ENCODE measurements at regions not wholly inside any gene's neighbourhood (a gene's known extent, or its start where the extent isn't known, plus 50 kb on each side); places are given as distances from the start of the nearest gene placed in this dataset.

- TF ChIP-seq, protein P1, sequence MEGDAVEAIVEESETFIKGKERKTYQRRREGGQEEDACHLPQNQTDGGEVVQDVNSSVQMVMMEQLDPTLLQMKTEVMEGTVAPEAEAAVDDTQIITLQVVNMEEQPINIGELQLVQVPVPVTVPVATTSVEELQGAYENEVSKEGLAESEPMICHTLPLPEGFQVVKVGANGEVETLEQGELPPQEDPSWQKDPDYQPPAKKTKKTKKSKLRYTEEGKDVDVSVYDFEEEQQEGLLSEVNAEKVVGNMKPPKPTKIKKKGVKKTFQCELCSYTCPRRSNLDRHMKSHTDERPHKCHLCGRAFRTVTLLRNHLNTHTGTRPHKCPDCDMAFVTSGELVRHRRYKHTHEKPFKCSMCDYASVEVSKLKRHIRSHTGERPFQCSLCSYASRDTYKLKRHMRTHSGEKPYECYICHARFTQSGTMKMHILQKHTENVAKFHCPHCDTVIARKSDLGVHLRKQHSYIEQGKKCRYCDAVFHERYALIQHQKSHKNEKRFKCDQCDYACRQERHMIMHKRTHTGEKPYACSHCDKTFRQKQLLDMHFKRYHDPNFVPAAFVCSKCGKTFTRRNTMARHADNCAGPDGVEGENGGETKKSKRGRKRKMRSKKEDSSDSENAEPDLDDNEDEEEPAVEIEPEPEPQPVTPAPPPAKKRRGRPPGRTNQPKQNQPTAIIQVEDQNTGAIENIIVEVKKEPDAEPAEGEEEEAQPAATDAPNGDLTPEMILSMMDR (conservative IDR thresholded peaks at IDR 0.05; ENCODE audit: low read depth in 2 of 2) = no peak
- TF ChIP-seq EZH2phosphoT487 (IDR thresholded peaks at IDR 0.05; ENCODE audit: unreplicated experiment) = no peak
These were observed 86.6 kb downstream of the DDIT4L start for GRCh38 chr4:100103671-100104070.

All from GM23338 (cell line).